Neural cell (in vitro differentiated cells): ENCODE measurements at regions not wholly inside any gene's neighbourhood (a gene's known extent, or its start where the extent isn't known, plus 50 kb on each side); places are given as distances from the start of the nearest gene placed in this dataset.

ENCODE experiments used
- EP300 ChIP-seq: fragments of 450-650 bp; conservative IDR thresholded peaks from 2 replicates; pipeline ENCODE4 v1.6.1; 2014; ENCODE audit warnings: antibody characterized with exemption, mild to moderate bottlenecking, moderate library complexity; ENCODE audit not compliant: poor library complexity, severe bottlenecking
- EZH2 ChIP-seq: fragments of 200-600, 300-800 bp; shearing (Covaris generic), sonication (generic); IDR thresholded peaks from 2 replicates; pipeline ENCODE4 v1.6.1; 2014; ENCODE audit warnings: antibody characterized with exemption, low read length, borderline replicate concordance, mild to moderate bottlenecking; ENCODE audit not compliant: insufficient read depth, poor library complexity, severe bottlenecking
- MXI1 ChIP-seq: fragments of 450-650 bp; conservative IDR thresholded peaks from 2 replicates; pipeline ENCODE4 v1.6.1; 2014; ENCODE audit warnings: antibody characterized with exemption, mild to moderate bottlenecking; ENCODE audit not compliant: poor library complexity, severe bottlenecking
- RAD21 ChIP-seq: fragments of 450-650 bp; conservative IDR thresholded peaks from 2 replicates; pipeline ENCODE4 v1.6.1; 2014; ENCODE audit warnings: antibody characterized with exemption, mild to moderate bottlenecking, moderate library complexity
- TAF1 ChIP-seq: IDR thresholded peaks from 2 replicates; pipeline ENCODE4 v1.6.1; 2012; ENCODE audit warnings: low read depth
- TF ChIP-seq, protein P1 (sequence below): fragments of 450-650 bp; IDR thresholded peaks from 2 replicates; pipeline ENCODE4 v1.5.1; 2014; ENCODE audit warnings: antibody characterized with exemption, mild to moderate bottlenecking, moderate library complexity; ENCODE audit not compliant: poor library complexity, severe bottlenecking

DNA sequence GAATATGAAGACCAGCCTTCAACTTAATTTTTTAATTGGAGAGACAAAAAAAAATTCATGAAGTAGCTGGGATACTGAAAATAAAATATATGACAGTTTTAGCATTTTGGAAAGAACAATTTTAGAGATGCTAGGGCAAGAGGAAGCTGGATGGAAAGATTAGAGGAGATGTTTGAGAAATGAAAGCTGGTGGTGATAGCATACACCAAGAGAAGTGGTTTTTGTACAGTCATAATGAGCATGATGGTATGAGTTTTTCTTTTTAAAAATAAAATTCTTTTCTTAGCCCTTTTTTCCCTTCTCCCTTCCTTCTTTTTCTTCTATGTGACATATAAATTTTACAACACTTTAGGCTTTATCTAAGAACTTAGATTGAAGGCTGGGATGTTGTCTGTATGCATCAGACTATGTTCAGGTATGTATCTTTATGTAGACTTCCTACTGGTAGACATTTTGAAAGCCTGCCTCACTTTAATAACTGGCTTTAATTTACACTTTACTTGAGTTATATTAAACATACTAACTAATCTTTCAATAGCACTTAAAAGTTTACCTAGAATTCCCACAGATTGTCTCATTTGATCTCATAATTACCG is 522.5 kb downstream of the TLE4 start:
- TF ChIP-seq, protein P1, sequence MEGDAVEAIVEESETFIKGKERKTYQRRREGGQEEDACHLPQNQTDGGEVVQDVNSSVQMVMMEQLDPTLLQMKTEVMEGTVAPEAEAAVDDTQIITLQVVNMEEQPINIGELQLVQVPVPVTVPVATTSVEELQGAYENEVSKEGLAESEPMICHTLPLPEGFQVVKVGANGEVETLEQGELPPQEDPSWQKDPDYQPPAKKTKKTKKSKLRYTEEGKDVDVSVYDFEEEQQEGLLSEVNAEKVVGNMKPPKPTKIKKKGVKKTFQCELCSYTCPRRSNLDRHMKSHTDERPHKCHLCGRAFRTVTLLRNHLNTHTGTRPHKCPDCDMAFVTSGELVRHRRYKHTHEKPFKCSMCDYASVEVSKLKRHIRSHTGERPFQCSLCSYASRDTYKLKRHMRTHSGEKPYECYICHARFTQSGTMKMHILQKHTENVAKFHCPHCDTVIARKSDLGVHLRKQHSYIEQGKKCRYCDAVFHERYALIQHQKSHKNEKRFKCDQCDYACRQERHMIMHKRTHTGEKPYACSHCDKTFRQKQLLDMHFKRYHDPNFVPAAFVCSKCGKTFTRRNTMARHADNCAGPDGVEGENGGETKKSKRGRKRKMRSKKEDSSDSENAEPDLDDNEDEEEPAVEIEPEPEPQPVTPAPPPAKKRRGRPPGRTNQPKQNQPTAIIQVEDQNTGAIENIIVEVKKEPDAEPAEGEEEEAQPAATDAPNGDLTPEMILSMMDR: no peak
- no peak for TF ChIP-seq RAD21
- TF ChIP-seq EZH2: no peak
- TF ChIP-seq EP300: no peak
- TF ChIP-seq MXI1: no peak
- no peak for TF ChIP-seq TAF1
